ENCODE measurements at regions not wholly inside any gene's neighbourhood (a gene's known extent, or its start where the extent isn't known, plus 50 kb on each side); places are given as distances from the start of the nearest gene placed in this dataset.

DNA sequence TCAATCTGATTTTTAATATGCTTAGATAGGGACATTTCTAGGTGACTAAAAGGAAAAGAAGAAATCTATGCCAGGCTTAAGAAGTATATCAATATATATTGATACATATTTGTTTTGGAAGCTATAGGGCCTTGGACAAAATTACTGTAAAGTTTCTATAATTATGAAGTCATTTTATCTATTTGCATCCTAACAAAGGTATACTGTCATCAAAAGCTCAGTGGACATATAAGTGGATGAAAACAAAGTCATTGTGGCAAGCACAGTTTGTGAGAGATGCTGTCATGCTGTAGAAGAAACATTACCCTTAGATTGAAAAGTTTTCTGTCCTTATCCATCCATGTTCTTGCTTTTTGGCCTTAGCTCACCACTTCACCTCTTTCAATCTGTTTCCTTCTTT lies 140.3 kb upstream of the SPEF2 start:
- DNase-seq (ENCODE audit: low read depth in 1 of 2, low spot score in 2 of 2) (no peak), FAIRE-seq (no peak)
- Histone ChIP-seq H3K27ac (ENCODE audit: low read depth, low read length) (no peak overlapping the region), H3K18ac (ENCODE audit: extremely low read depth, low read length) (no peak overlapping the region), H3K79me2 (ENCODE audit: control insufficient read depth in 1 of 2, insufficient read depth in 2 of 2, low read length in 2 of 2) (no peaks in the 10 kb centered on the region), H4K20me1 (replicated peaks in 1 of 2; ENCODE audit: control insufficient read depth in 1 of 2, insufficient read depth in 2 of 2, low read length in 2 of 2) (no peaks in the 10 kb centered on the region), H3K4me2 (ENCODE audit: insufficient read depth in 1 of 2, low read depth in 2 of 2, low read length in 2 of 2) (no peak overlapping the region), H3K4me3 (ENCODE audit: extremely low read depth in 1 of 4, insufficient read depth in 2 of 4, low read depth in 3 of 4, low read length in 4 of 4) (no peak overlapping the region), H4K91ac (replicated peaks; ENCODE audit: insufficient read length, low read length) (no peak overlapping the region), H2BK15ac (ENCODE audit: low read length) (no peak overlapping the region), H2BK120ac (replicated peaks; ENCODE audit: low read depth, low read length) (no peak overlapping the region), H3K23me2 (ENCODE audit: low read depth, low read length) (no peaks in the 10 kb centered on the region), H3K23ac (ENCODE audit: insufficient read length) (no peak overlapping the region), H2AFZ (ENCODE audit: low read length) (no peak overlapping the region), H3K4ac (replicated peaks; ENCODE audit: insufficient read length, low read depth, low read length) (no peak overlapping the region), H2BK5ac (ENCODE audit: low read depth, low read length) (no peak overlapping the region), H4K5ac (ENCODE audit: insufficient read length, low read depth, low read length) (no peak overlapping the region), H4K8ac (ENCODE audit: extremely low read depth, insufficient read depth, low read length) (no peak overlapping the region), H3K9ac (replicated peaks in 1 of 4; ENCODE audit: extremely low read depth in 1 of 4, low read depth in 3 of 4, low read length in 3 of 4) (no peak overlapping the region), H2BK20ac (ENCODE audit: low read length) (no peak overlapping the region), H3K79me1 (ENCODE audit: low read depth, low read length) (no peaks in the 10 kb centered on the region), H2AK5ac (ENCODE audit: low read depth, low read length) (no peak overlapping the region), H3K27me3 (replicated peaks in 1 of 4; ENCODE audit: control insufficient read depth in 3 of 4, extremely low read depth in 1 of 4, insufficient read depth in 3 of 4, low read length in 3 of 4) (no peaks in the 10 kb centered on the region), H3K9me3 (ENCODE audit: insufficient read depth in 2 of 2, low read depth in 1 of 2, low read length in 1 of 2) (no peaks in the 10 kb centered on the region), H3K56ac (replicated peaks; ENCODE audit: insufficient read length, low read depth, low read length) (no peak overlapping the region), H3K4me1 (replicated peaks in 1 of 4; ENCODE audit: control insufficient read depth in 3 of 4, insufficient read depth in 4 of 4, low read length in 3 of 4) (peaks cover 0 to 1% (median 0%) of the 10 kb centered on the region in 4 experiments; a peak in 1 of 7 replicates), H3K14ac (ENCODE audit: insufficient read length) (no peak overlapping the region), H3K36me3 (ENCODE audit: control insufficient read depth in 2 of 4, insufficient read depth in 4 of 4, low read length in 3 of 4) (no peaks in the 10 kb centered on the region), H2BK12ac (ENCODE audit: low read depth, low read length) (no peak overlapping the region)
- ChIA-PET POLR2A (ENCODE audit: partially characterized antibody) (no interaction called here), CTCF (ENCODE audit: partially characterized antibody) (no interaction called here)
- no peak for TF ChIP-seq CREB1 (IDR thresholded peaks at IDR 0.05)
- no peak for TF ChIP-seq SIX5 (IDR thresholded peaks at IDR 0.05; ENCODE audit: low read depth, low read length)
- no peak for TF ChIP-seq CHD7 (IDR thresholded peaks at IDR 0.05; ENCODE audit: insufficient replicate concordance, low read length)

Data from H1 (cell line).